CD4-positive, alpha-beta T cell (primary cell): ENCODE measurements at regions not wholly inside any gene's neighbourhood (a gene's known extent, or its start where the extent isn't known, plus 50 kb on each side); places are given as distances from the start of the nearest gene placed in this dataset.

Source experiments
- ATAC-seq: fragments of 200-7000 bp; cut with Tn5 transposase; one replicate; pipeline ENCODE4 v1.10.0; 2022; ENCODE audit warnings: mild to moderate bottlenecking; ENCODE audit not compliant: poor library complexity
- CTCF ChIA-PET: fragments of 350-600 bp; sonication (Branson Sonifier 250); formaldehyde crosslinking; loops from one replicate; lab custom pipeline; 2021; ENCODE audit warnings: antibody characterized with exemption, inconsistent platforms; lab: Charles Lee
- POLR2A ChIA-PET: fragments of 350-600 bp; sonication (Branson Sonifier 250); formaldehyde crosslinking; loops from one replicate; lab custom pipeline; 2021; ENCODE audit warnings: antibody characterized with exemption, inconsistent platforms; lab: Charles Lee
- DNase-seq, 14 experiments: peaks; one replicate each; pipeline ENCODE4 v3.0.0-alpha.2; 2013 to 2020; ENCODE audit warnings: mixed read lengths in 2 of 14
- H3K27ac ChIP-seq, 2 donors: one replicate each; pipeline versions ENCODE4 v1.5.1 to v1.7.0; 2013; ENCODE audit warnings: low read length in 2 of 2, low read depth in 1 of 2, mild to moderate bottlenecking in 1 of 2
- H3K27me3 ChIP-seq, 2 experiments: 1 replicate in 1 of 2; 2 replicates in 1 of 2; pipeline versions ENCODE4 v1.6.1 to v1.7.0; 2013; ENCODE audit warnings: low read length in 2 of 2, control low read depth in 1 of 2, mild to moderate bottlenecking in 1 of 2, moderate library complexity in 1 of 2; ENCODE audit not compliant: insufficient read depth in 2 of 2, control insufficient read depth in 1 of 2
- H3K36me3 ChIP-seq: one replicate; pipeline ENCODE4 v1.6.1; 2013; ENCODE audit warnings: low read length, control low read depth; ENCODE audit not compliant: insufficient read depth
- H3K4me1 ChIP-seq: one replicate; pipeline ENCODE4 v1.6.1; 2013; ENCODE audit warnings: low read length, control low read depth; ENCODE audit not compliant: insufficient read depth
- H3K4me3 ChIP-seq: one replicate; pipeline ENCODE4 v1.5.1; 2013; ENCODE audit warnings: mild to moderate bottlenecking, low read length, moderate library complexity
- H3K9me3 ChIP-seq, 2 experiments: 1 replicate in 1 of 2; 2 replicates in 1 of 2; pipeline versions ENCODE4 v1.6.1 to v1.7.0; 2013; ENCODE audit warnings: low read length in 2 of 2, mild to moderate bottlenecking in 2 of 2, control low read depth in 1 of 2, moderate library complexity in 1 of 2; ENCODE audit not compliant: control insufficient read depth in 1 of 2, insufficient read depth in 1 of 2
- H3K27ac Mint-ChIP-seq: one replicate; pipeline ENCODE4 v1.8.0; 2020; ENCODE audit warnings: mixed read lengths
- H3K27me3 Mint-ChIP-seq: one replicate; pipeline ENCODE4 v1.8.0; 2021; ENCODE audit warnings: mixed read lengths
- H3K36me3 Mint-ChIP-seq: one replicate; pipeline ENCODE4 v1.8.0; 2021; ENCODE audit warnings: low read depth, mixed read lengths
- H3K4me1 Mint-ChIP-seq: one replicate; pipeline ENCODE4 v1.8.0; 2021; ENCODE audit warnings: low read depth, mixed read lengths
- H3K4me3 Mint-ChIP-seq: one replicate; pipeline ENCODE4 v1.8.0; 2020; ENCODE audit warnings: mild to moderate bottlenecking, mixed read lengths
- H3K9me3 Mint-ChIP-seq: one replicate; pipeline ENCODE4 v1.8.0; 2020; ENCODE audit warnings: mixed read lengths
- CTCF ChIP-seq: fragments of 200-600 bp; IDR thresholded peaks from one replicate; pipeline ENCODE4 v1.8.0; 2022; ENCODE audit warnings: antibody characterized with exemption, mild to moderate bottlenecking
- intact Hi-C, 2 experiments: fragments of 100-400 bp; cut with DNase I in 1 of 2; cut with micrococcal nuclease in 1 of 2; formaldehyde crosslinking; loops; one replicate each; pipeline versions ENCODE4 v1.15.1 to v1.9.0; 2023 to 2025; cut with DNase I, micrococcal nuclease

DNA sequence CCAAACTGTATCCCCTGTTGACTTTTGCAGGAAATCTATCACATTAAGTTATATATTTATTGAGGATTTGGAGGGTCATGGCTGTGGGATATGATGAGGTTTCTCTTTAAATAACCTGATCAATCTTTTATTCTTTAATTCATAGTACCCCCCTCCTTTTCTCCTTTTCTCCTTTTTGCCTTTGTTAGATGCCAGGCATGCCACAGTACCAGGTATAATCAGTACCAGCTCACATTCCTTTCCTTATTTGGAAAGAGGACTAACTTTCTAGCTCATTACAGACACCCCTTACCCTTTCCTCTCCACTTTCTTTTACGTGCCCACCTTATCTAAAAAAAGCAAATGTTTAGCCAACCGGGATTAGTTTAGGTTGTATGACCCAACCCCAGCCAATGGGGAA lies 326.4 kb upstream of the NAALADL2 start:
- Histone ChIP-seq H3K9me3 (peaks cover 0 to 5% of the 10 kb centered on the region in 2 experiments), H3K27ac (no peak overlapping the region), H3K4me1 (no peaks in the 10 kb centered on the region), H3K36me3 (no peaks in the 10 kb centered on the region), H3K27me3 (no peaks in the 10 kb centered on the region), H3K4me3 (no peak overlapping the region)
- no peak for ATAC-seq
- no peak for DNase-seq
- TF ChIP-seq CTCF, result no peak
- Mint-ChIP-seq H3K9me3 (peaks cover 2% of the 10 kb centered on the region), H3K4me3 (no peak overlapping the region), H3K4me1 (no peaks in the 10 kb centered on the region), H3K27me3 (no peaks in the 10 kb centered on the region), H3K36me3 (no peaks in the 10 kb centered on the region), H3K27ac (no peak overlapping the region)
- CTCF ChIA-PET, result no interaction called here
- POLR2A ChIA-PET, result no interaction called here
- intact Hi-C loops, result loop anchor here in 1 of 2 experiments (5.0 kb wide), 1 partner anchor 205 kb away; no protein-coding TSS in a partner anchor

GRCh38 chr3:174533286-174533685 lies 325.8 kb upstream of the NAALADL2 start:
- H3K4me3 ChIP-seq, result no peak overlapping the region
- H3K27me3 Mint-ChIP-seq, result no peaks in the 10 kb centered on the region
- no peaks in the 10 kb centered on the region for H3K36me3 ChIP-seq
- no peaks in the 10 kb centered on the region for H3K4me1 ChIP-seq
- H3K27ac ChIP-seq, result no peak overlapping the region
- ChIA-PET POLR2A (no interaction called here), CTCF (no interaction called here)
- H3K27me3 ChIP-seq, result no peaks in the 10 kb centered on the region
- H3K27ac Mint-ChIP-seq, result no peak overlapping the region
- H3K4me1 Mint-ChIP-seq, result no peaks in the 10 kb centered on the region
- H3K4me3 Mint-ChIP-seq, result no peak overlapping the region
- DNase-seq (no peak), ATAC-seq (no peak)
- H3K9me3 ChIP-seq, result peaks cover 0 to 5% of the 10 kb centered on the region in 2 experiments
- H3K36me3 Mint-ChIP-seq, result no peaks in the 10 kb centered on the region
- TF ChIP-seq CTCF, result no peak
- peaks cover 2% of the 10 kb centered on the region for H3K9me3 Mint-ChIP-seq
- intact Hi-C loops, result loop anchor here in 1 of 2 experiments (5.0 kb wide), 1 partner anchor 204 kb away; no protein-coding TSS in a partner anchor

DNA sequence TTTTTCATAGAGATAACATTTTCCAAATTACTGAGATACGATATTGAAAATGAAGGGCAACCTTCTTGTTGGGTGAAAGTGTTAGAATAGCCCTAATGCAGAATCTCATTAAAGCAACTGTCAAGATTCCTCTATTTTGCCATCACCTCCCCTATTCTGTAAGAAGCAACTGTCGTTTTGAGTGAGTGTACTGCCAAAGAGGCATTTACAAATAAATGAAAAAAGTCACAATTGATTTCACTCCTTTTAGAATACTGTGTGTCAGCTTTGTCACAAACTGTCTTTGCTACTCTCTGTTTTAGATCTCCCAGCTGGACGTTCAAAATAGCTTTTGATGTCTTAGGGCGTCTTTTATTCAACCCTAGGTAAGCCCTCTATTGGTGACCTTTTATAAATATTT lies 322.8 kb upstream of the NAALADL2 start:
- H3K4me1 ChIP-seq, result no peaks in the 10 kb centered on the region
- H3K36me3 Mint-ChIP-seq, result no peaks in the 10 kb centered on the region
- no peak overlapping the region for H3K27ac Mint-ChIP-seq
- intact Hi-C loops, result no loop called here
- DNase-seq (no peak), ATAC-seq (no peak)
- POLR2A ChIA-PET, result no interaction called here
- no peaks in the 10 kb centered on the region for H3K27me3 Mint-ChIP-seq
- H3K36me3 ChIP-seq, result no peaks in the 10 kb centered on the region
- no peak overlapping the region for H3K4me3 Mint-ChIP-seq
- no peaks in the 10 kb centered on the region for H3K27me3 ChIP-seq
- no peak overlapping the region for H3K27ac ChIP-seq
- no peak for TF ChIP-seq CTCF
- no peak overlapping the region for H3K4me3 ChIP-seq
- no peaks in the 10 kb centered on the region for H3K9me3 Mint-ChIP-seq
- no peaks in the 10 kb centered on the region for H3K9me3 ChIP-seq
- H3K4me1 Mint-ChIP-seq, result no peaks in the 10 kb centered on the region
- CTCF ChIA-PET, result no interaction called here
